GM18511 (cell line): ENCODE measurements at regions not wholly inside any gene's neighbourhood (a gene's known extent, or its start where the extent isn't known, plus 50 kb on each side); places are given as distances from the start of the nearest gene placed in this dataset.
"Not testable (repeated sequence)": the region's sequence is repeated elsewhere in the genome, so short reads cannot be mapped to it uniquely, and the experiment has no call there.

Experiments used
- ATAC-seq: cut with Tn5 transposase; IDR thresholded peaks from one replicate; pipeline ENCODE4 v1.9.1; 2021; ENCODE audit warnings: mild to moderate bottlenecking, moderate library complexity; ENCODE audit not compliant: unreplicated experiment

- ATAC-seq: no peak
These were observed 131.8 kb upstream of the MTHFD1L start for GRCh38 chr6:150733726-150734125.

GRCh38 chr6:150734235-150734634, 131.3 kb upstream of the MTHFD1L start:
- no peak for ATAC-seq

- no peak for ATAC-seq
These were observed 130.1 kb upstream of the MTHFD1L start for GRCh38 chr6:150735341-150735851.

GRCh38 chr6:150738092-150738629, 127.3 kb upstream of the MTHFD1L start:
- no peak for ATAC-seq

GRCh38 chr6:150739711-150740349, 125.7 kb upstream of the MTHFD1L start:
- ATAC-seq: no peak

- ATAC-seq: no peak
These were observed 125.0 kb upstream of the MTHFD1L start for GRCh38 chr6:150740453-150740852.

- peak; percentile 58 for ATAC-seq
These were observed 123.8 kb upstream of the MTHFD1L start for GRCh38 chr6:150741633-150742200.

- ATAC-seq: no peak
These were observed 120.8 kb upstream of the MTHFD1L start for GRCh38 chr6:150744522-150745260.

GRCh38 chr6:150745896-150746295, 119.6 kb upstream of the MTHFD1L start:
- no peak for ATAC-seq

GRCh38 chr6:150747155-150747554, 118.3 kb upstream of the MTHFD1L start:
- ATAC-seq: no peak

GRCh38 chr6:150749091-150749670, 116.3 kb upstream of the MTHFD1L start:
- no peak for ATAC-seq

GRCh38 chr6:150751296-150751695, 114.2 kb upstream of the MTHFD1L start:
- ATAC-seq: no peak

- no peak for ATAC-seq
These were observed 113.1 kb upstream of the MTHFD1L start for GRCh38 chr6:150752409-150752808.

GRCh38 chr6:150753371-150754064, 112.0 kb upstream of the MTHFD1L start:
- ATAC-seq: no peak

GRCh38 chr6:150755042-150755441, 110.5 kb upstream of the MTHFD1L start:
- ATAC-seq: no peak

GRCh38 chr6:150755524-150755923, 110.0 kb upstream of the MTHFD1L start:
- no peak for ATAC-seq

- no peak for ATAC-seq
These were observed 109.3 kb upstream of the MTHFD1L start for GRCh38 chr6:150756173-150756572.

GRCh38 chr6:150757807-150758206, 107.7 kb upstream of the MTHFD1L start:
- not testable (repeated sequence) for ATAC-seq

- no peak for ATAC-seq
These were observed 106.0 kb upstream of the MTHFD1L start for GRCh38 chr6:150759483-150759882.

- no peak for ATAC-seq
These were observed 103.7 kb upstream of the MTHFD1L start for GRCh38 chr6:150761771-150762170.
